WTC11 (cell line): ENCODE measurements at regions not wholly inside any gene's neighbourhood (a gene's known extent, or its start where the extent isn't known, plus 50 kb on each side); places are given as distances from the start of the nearest gene placed in this dataset.

Experiments used
- ATAC-seq: fragments of 200-7000 bp; cut with Tn5 transposase; 2 replicates; pipeline ENCODE4 v1.10.0; 2021; ENCODE audit warnings: mild to moderate bottlenecking, moderate library complexity
- CTCF ChIA-PET: fragments of 300-600 bp; sonication (Branson Sonifier 250); formaldehyde crosslinking; loops from one replicate; lab custom pipeline; 2021; ENCODE audit warnings: antibody characterized with exemption; lab: Charles Lee
- POLR2A ChIA-PET: fragments of 350-600 bp; sonication (Branson Sonifier 250); formaldehyde crosslinking; loops from one replicate; lab custom pipeline; 2021; ENCODE audit warnings: antibody characterized with exemption; lab: Charles Lee
- DNase-seq: peaks from one replicate; pipeline ENCODE4 v3.0.0; 2021; ENCODE audit warnings: low spot score
- H3K27ac Mint-ChIP-seq: 2 replicates; pipeline ENCODE4 v1.8.0; 2021; ENCODE audit warnings: mixed read lengths
- H3K27me3 Mint-ChIP-seq: 2 replicates; pipeline ENCODE4 v1.8.0; 2021; ENCODE audit warnings: low read depth, mild to moderate bottlenecking, moderate library complexity, mixed read lengths
- H3K36me3 Mint-ChIP-seq: 2 replicates; pipeline ENCODE4 v1.8.0; 2021; ENCODE audit warnings: mixed read lengths
- H3K4me1 Mint-ChIP-seq: 2 replicates; pipeline ENCODE4 v1.8.0; 2022; ENCODE audit warnings: mixed read lengths
- H3K4me3 Mint-ChIP-seq: 2 replicates; pipeline ENCODE4 v1.8.0; 2021; ENCODE audit warnings: mild to moderate bottlenecking, moderate library complexity, mixed read lengths
- H3K9me3 Mint-ChIP-seq: 2 replicates; pipeline ENCODE4 v1.8.0; 2021; ENCODE audit warnings: mixed read lengths
- ATF2 ChIP-seq: sonication (generic); formaldehyde crosslinking; IDR thresholded peaks from 2 replicates; pipeline ENCODE4 v1.8.1; 2022; ENCODE audit warnings: low read depth, missing genetic modification reagents, borderline replicate concordance
- ESRRA ChIP-seq: sonication (generic); formaldehyde crosslinking; IDR thresholded peaks from 2 replicates; pipeline ENCODE4 v1.8.1; 2022; ENCODE audit warnings: mild to moderate bottlenecking, missing genetic modification reagents, borderline replicate concordance
- FOXJ3 ChIP-seq: sonication (generic); formaldehyde crosslinking; IDR thresholded peaks from 2 replicates; pipeline ENCODE4 v1.9.0; 2021; ENCODE audit warnings: missing genetic modification reagents, mild to moderate bottlenecking, borderline replicate concordance
- JUN ChIP-seq: sonication (generic); formaldehyde crosslinking; IDR thresholded peaks from 2 replicates; pipeline ENCODE4 v1.8.0; 2023; ENCODE audit warnings: mild to moderate bottlenecking, missing genetic modification reagents
- NFYB ChIP-seq: sonication (generic); formaldehyde crosslinking; conservative IDR thresholded peaks from 2 replicates; pipeline ENCODE4 v1.8.0; 2022; ENCODE audit warnings: low read depth, missing genetic modification reagents
- OVOL2 ChIP-seq: fragments of 250-450 bp; sonication (Bioruptor Pico); IDR thresholded peaks from 2 replicates; pipeline ENCODE4 v1.9.0; 2021; ENCODE audit warnings: mild to moderate bottlenecking, borderline replicate concordance
- PRRX2 ChIP-seq: fragments of 250-450 bp; sonication (Bioruptor Pico); IDR thresholded peaks from 2 replicates; pipeline ENCODE4 v1.8.0; 2021; ENCODE audit warnings: mild to moderate bottlenecking
- SMAD3 ChIP-seq: sonication (generic); formaldehyde crosslinking; IDR thresholded peaks from 2 replicates; pipeline ENCODE4 v1.8.0; 2022; ENCODE audit warnings: missing genetic modification reagents, mild to moderate bottlenecking, borderline replicate concordance
- SMAD4 ChIP-seq: sonication (generic); formaldehyde crosslinking; IDR thresholded peaks from 2 replicates; pipeline ENCODE4 v1.8.0; 2022; ENCODE audit warnings: mild to moderate bottlenecking, missing genetic modification reagents
- SP1 ChIP-seq: sonication (generic); formaldehyde crosslinking; conservative IDR thresholded peaks from 2 replicates; pipeline ENCODE4 v1.8.1; 2022; ENCODE audit warnings: missing genetic modification reagents
- TEAD4 ChIP-seq: sonication (generic); formaldehyde crosslinking; IDR thresholded peaks from 2 replicates; pipeline ENCODE4 v1.8.0; 2022; ENCODE audit warnings: mild to moderate bottlenecking, missing genetic modification reagents
- ZNF532 ChIP-seq: fragments of 250-450 bp; sonication (Bioruptor Pico); IDR thresholded peaks from 2 replicates; pipeline ENCODE4 v1.9.0; 2021; ENCODE audit warnings: mild to moderate bottlenecking, borderline replicate concordance
- ZNF671 ChIP-seq: fragments of 250-450 bp; sonication (Bioruptor Pico); IDR thresholded peaks from 2 replicates; pipeline ENCODE4 v1.8.0; 2021; ENCODE audit warnings: mild to moderate bottlenecking
- TF ChIP-seq, protein P1 (sequence below): sonication (generic); formaldehyde crosslinking; IDR thresholded peaks from 2 replicates; pipeline ENCODE4 v1.8.0; 2022; ENCODE audit warnings: mild to moderate bottlenecking, missing genetic modification reagents
- TF ChIP-seq, protein P2 (sequence below): sonication (generic); formaldehyde crosslinking; conservative IDR thresholded peaks from 2 replicates; pipeline ENCODE4 v1.8.1; 2023; ENCODE audit warnings: mild to moderate bottlenecking, low read depth, missing genetic modification reagents, moderate library complexity
- TF ChIP-seq, protein P3 (sequence below): sonication (generic); formaldehyde crosslinking; IDR thresholded peaks from 2 replicates; pipeline ENCODE4 v1.8.1; 2023; ENCODE audit warnings: mild to moderate bottlenecking, missing genetic modification reagents
- TF ChIP-seq, protein P4 (sequence below): sonication (generic); formaldehyde crosslinking; IDR thresholded peaks from 2 replicates; pipeline ENCODE4 v1.8.1; 2022; ENCODE audit warnings: mild to moderate bottlenecking, moderate library complexity, missing genetic modification reagents
- TF ChIP-seq, protein P5 (sequence below): fragments of 200-600 bp; IDR thresholded peaks from 2 replicates; pipeline ENCODE4 v1.8.0; 2022; ENCODE audit warnings: antibody characterized with exemption

DNA sequence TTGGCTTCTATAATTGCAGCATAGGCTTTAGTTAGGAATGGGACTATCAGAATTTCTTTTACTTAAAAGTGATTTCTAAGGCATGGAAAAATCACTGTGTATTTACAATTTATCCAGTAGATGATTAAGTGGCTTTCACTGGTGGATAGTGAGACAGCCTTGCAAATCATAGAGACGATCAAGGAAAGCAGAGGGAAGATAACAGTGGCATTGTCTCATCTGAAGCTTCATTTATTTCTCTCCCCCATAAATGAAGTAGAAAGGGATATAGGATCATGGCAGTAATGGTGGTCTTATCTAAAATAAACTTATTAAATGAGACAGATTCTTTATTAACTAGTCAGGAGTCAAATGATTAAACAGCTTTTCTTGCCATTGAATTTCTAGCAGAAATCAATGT, 224.2 kb upstream of the ANO5 start:
- TF ChIP-seq SMAD4, result no peak
- TF ChIP-seq PRRX2, result no peak
- TF ChIP-seq, protein P1, sequence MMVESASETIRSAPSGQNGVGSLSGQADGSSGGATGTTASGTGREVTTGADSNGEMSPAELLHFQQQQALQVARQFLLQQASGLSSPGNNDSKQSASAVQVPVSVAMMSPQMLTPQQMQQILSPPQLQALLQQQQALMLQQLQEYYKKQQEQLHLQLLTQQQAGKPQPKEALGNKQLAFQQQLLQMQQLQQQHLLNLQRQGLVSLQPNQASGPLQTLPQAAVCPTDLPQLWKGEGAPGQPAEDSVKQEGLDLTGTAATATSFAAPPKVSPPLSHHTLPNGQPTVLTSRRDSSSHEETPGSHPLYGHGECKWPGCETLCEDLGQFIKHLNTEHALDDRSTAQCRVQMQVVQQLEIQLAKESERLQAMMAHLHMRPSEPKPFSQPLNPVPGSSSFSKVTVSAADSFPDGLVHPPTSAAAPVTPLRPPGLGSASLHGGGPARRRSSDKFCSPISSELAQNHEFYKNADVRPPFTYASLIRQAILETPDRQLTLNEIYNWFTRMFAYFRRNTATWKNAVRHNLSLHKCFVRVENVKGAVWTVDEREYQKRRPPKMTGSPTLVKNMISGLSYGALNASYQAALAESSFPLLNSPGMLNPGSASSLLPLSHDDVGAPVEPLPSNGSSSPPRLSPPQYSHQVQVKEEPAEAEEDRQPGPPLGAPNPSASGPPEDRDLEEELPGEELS, result no peak
- no peak for TF ChIP-seq ESRRA (CRISPR knock-in tag)
- no peak for TF ChIP-seq ZNF671
- no peak for TF ChIP-seq JUN
- no peak for TF ChIP-seq OVOL2
- TF ChIP-seq FOXJ3 (CRISPR knock-in tag), result no peak
- ATAC-seq (no peak), DNase-seq (no peak)
- H3K4me1 Mint-ChIP-seq, result 0 out of 2 replicates have a peak, but pooled peaks cover 3% of the 10 kb centered on the region
- H3K36me3 Mint-ChIP-seq, result no peaks in the 10 kb centered on the region
- no peak overlapping the region for H3K4me3 Mint-ChIP-seq
- no peak overlapping the region for H3K27ac Mint-ChIP-seq
- POLR2A ChIA-PET, result no interaction called here
- peaks cover 3% of the 10 kb centered on the region; the same call in 1 of the 2 replicates for H3K9me3 Mint-ChIP-seq
- no peaks in the 10 kb centered on the region for H3K27me3 Mint-ChIP-seq
- CTCF ChIA-PET, result no interaction called here

DNA sequence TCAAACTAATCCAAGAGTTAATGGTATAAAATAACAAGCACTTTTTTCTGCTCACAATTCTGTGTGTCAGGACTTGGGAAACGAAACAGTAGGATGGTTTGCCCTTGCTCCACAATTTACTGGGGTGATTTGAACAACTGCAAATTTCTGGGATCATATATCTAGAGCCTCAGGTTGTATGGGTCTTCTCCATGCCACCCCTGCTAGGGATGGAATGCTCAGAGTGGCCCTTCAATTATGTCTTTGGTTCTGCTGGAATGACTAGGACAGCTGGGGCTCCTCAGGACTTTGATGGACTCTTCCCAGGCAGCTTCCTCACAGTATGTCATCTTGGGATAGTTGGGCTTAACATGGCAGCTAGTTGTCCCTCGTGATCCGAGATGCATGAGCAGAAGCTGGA, 223.0 kb upstream of the ANO5 start:
- Mint-ChIP-seq H3K9me3 (peaks cover 3% of the 10 kb centered on the region; the same call in 1 of the 2 replicates), H3K36me3 (no peaks in the 10 kb centered on the region), H3K27me3 (no peaks in the 10 kb centered on the region), H3K27ac (no peak overlapping the region), H3K4me3 (no peak overlapping the region), H3K4me1 (peaks cover 3% of the 10 kb centered on the region; the same call in 1 of the 2 replicates)
- CTCF ChIA-PET, result interaction anchor here (0.7 kb wide), 1 partner anchor 143 kb away, joined by 3 read pairs; no protein-coding TSS in a partner anchor
- POLR2A ChIA-PET, result no interaction called here
- ATAC-seq (no peak), DNase-seq (no peak)
- TF ChIP-seq, protein P2, sequence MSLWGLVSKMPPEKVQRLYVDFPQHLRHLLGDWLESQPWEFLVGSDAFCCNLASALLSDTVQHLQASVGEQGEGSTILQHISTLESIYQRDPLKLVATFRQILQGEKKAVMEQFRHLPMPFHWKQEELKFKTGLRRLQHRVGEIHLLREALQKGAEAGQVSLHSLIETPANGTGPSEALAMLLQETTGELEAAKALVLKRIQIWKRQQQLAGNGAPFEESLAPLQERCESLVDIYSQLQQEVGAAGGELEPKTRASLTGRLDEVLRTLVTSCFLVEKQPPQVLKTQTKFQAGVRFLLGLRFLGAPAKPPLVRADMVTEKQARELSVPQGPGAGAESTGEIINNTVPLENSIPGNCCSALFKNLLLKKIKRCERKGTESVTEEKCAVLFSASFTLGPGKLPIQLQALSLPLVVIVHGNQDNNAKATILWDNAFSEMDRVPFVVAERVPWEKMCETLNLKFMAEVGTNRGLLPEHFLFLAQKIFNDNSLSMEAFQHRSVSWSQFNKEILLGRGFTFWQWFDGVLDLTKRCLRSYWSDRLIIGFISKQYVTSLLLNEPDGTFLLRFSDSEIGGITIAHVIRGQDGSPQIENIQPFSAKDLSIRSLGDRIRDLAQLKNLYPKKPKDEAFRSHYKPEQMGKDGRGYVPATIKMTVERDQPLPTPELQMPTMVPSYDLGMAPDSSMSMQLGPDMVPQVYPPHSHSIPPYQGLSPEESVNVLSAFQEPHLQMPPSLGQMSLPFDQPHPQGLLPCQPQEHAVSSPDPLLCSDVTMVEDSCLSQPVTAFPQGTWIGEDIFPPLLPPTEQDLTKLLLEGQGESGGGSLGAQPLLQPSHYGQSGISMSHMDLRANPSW (CRISPR knock-in tag), result no peak
- TF ChIP-seq, protein P3, sequence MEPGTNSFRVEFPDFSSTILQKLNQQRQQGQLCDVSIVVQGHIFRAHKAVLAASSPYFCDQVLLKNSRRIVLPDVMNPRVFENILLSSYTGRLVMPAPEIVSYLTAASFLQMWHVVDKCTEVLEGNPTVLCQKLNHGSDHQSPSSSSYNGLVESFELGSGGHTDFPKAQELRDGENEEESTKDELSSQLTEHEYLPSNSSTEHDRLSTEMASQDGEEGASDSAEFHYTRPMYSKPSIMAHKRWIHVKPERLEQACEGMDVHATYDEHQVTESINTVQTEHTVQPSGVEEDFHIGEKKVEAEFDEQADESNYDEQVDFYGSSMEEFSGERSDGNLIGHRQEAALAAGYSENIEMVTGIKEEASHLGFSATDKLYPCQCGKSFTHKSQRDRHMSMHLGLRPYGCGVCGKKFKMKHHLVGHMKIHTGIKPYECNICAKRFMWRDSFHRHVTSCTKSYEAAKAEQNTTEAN (CRISPR knock-in tag), result no peak
- TF ChIP-seq ZNF532 (CRISPR knock-in tag) (no peak), FOXJ3 (CRISPR knock-in tag) (no peak), TEAD4 (CRISPR knock-in tag) (no peak), NFYB (no peak), SP1 (CRISPR knock-in tag) (no peak), ATF2 (no peak), SMAD3 (CRISPR knock-in tag) (no peak)
- TF ChIP-seq, protein P4, sequence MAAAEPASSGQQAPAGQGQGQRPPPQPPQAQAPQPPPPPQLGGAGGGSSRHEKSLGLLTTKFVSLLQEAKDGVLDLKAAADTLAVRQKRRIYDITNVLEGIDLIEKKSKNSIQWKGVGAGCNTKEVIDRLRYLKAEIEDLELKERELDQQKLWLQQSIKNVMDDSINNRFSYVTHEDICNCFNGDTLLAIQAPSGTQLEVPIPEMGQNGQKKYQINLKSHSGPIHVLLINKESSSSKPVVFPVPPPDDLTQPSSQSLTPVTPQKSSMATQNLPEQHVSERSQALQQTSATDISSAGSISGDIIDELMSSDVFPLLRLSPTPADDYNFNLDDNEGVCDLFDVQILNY (CRISPR knock-in tag), result no peak
- TF ChIP-seq, protein P1, result no peak
- TF ChIP-seq, protein P5, sequence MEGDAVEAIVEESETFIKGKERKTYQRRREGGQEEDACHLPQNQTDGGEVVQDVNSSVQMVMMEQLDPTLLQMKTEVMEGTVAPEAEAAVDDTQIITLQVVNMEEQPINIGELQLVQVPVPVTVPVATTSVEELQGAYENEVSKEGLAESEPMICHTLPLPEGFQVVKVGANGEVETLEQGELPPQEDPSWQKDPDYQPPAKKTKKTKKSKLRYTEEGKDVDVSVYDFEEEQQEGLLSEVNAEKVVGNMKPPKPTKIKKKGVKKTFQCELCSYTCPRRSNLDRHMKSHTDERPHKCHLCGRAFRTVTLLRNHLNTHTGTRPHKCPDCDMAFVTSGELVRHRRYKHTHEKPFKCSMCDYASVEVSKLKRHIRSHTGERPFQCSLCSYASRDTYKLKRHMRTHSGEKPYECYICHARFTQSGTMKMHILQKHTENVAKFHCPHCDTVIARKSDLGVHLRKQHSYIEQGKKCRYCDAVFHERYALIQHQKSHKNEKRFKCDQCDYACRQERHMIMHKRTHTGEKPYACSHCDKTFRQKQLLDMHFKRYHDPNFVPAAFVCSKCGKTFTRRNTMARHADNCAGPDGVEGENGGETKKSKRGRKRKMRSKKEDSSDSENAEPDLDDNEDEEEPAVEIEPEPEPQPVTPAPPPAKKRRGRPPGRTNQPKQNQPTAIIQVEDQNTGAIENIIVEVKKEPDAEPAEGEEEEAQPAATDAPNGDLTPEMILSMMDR, result no peak
